ENCODE measurements at regions not wholly inside any gene's neighbourhood (a gene's known extent, or its start where the extent isn't known, plus 50 kb on each side); places are given as distances from the start of the nearest gene placed in this dataset.

- TF ChIP-seq TAF1 (IDR thresholded peaks at IDR 0.05; ENCODE audit: low read depth, low read length) = no peak
- TF ChIP-seq SP2 (IDR thresholded peaks at IDR 0.05; ENCODE audit: low read length) = no peak
- TF ChIP-seq CREB1 (IDR thresholded peaks at IDR 0.05) = no peak
- TF ChIP-seq ZNF274 (IDR thresholded peaks at IDR 0.05; ENCODE audit: borderline replicate concordance, extremely low read depth, low read length) = no peak
Measured at GRCh38 chr1:56438901-56439551, 140.3 kb downstream of the PLPP3 start (continued).
